ENCODE measurements at regions not wholly inside any gene's neighbourhood (a gene's known extent, or its start where the extent isn't known, plus 50 kb on each side); places are given as distances from the start of the nearest gene placed in this dataset.

DNA sequence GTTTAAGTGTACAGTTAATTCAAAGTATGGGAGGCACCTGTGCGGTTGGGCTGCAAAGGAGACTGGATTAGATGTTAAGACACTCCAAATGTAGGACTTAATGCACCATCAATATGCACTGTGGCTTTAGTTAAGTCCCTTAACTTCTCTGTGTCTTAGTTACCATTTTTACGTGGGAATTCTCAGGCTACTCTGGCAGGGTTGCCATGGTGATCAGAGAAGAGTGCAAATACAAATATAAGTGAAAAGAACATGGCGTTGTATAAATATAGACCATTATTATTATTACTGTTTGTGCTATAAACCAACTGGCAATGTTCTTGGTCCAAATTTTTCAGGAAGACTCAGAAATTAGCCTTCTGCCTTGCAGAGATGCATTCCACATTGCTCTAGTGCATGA is 595.6 kb downstream of the NPHP4 start:
- ATAC-seq (ENCODE audit: low FRiP score) (no peak), DNase-seq (ENCODE audit: low spot score) (no peak)
- TF ChIP-seq, protein P1, sequence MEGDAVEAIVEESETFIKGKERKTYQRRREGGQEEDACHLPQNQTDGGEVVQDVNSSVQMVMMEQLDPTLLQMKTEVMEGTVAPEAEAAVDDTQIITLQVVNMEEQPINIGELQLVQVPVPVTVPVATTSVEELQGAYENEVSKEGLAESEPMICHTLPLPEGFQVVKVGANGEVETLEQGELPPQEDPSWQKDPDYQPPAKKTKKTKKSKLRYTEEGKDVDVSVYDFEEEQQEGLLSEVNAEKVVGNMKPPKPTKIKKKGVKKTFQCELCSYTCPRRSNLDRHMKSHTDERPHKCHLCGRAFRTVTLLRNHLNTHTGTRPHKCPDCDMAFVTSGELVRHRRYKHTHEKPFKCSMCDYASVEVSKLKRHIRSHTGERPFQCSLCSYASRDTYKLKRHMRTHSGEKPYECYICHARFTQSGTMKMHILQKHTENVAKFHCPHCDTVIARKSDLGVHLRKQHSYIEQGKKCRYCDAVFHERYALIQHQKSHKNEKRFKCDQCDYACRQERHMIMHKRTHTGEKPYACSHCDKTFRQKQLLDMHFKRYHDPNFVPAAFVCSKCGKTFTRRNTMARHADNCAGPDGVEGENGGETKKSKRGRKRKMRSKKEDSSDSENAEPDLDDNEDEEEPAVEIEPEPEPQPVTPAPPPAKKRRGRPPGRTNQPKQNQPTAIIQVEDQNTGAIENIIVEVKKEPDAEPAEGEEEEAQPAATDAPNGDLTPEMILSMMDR (IDR thresholded peaks at IDR 0.05) = no peak

DNA sequence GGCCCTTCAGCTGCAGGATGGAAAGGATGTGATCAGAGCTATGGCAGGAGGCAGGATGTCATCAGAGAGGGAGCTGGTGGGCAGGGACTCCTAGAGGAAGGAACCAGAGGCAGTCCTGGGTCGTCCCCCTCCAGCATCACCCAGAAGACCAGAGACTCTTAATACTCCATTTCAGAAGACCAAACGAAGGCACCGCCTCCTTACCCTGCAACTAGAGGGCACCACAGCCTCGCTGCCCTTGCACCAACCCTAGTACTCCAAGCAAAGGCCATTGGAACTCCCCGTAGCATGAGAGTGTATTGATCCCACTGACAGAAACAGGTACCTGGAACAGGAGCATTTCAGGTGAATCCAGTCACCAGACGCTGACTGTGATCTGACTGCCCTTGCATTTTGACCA is 598.1 kb downstream of the NPHP4 start:
- no peak for ATAC-seq (ENCODE audit: low FRiP score)
- TF ChIP-seq, protein P1 (IDR thresholded peaks at IDR 0.05) = no peak
- DNase-seq (ENCODE audit: low spot score) = no peak

DNA sequence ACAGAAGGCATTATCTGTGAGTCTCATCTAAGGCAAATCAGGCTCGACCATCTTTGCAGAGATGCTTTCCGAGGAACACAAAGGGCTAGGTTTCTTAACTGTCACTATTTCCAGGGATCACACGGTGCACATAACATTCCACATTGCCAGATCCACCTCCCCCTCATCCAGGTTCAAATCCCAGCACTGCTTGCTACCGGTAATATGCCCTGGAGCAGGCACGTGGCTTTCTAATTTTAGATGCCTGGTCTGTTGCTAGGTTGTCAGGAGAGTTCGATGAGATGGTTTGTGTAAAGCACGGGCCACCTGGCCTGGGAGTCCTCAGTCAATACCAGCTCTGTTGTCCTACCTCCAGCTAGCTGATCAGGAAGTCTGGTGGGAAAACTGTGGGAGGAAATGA is 598.6 kb downstream of the NPHP4 start:
- ATAC-seq (ENCODE audit: low FRiP score) (no peak), DNase-seq (ENCODE audit: low spot score) (no peak)
- TF ChIP-seq, protein P1 (IDR thresholded peaks at IDR 0.05) = no peak

DNA sequence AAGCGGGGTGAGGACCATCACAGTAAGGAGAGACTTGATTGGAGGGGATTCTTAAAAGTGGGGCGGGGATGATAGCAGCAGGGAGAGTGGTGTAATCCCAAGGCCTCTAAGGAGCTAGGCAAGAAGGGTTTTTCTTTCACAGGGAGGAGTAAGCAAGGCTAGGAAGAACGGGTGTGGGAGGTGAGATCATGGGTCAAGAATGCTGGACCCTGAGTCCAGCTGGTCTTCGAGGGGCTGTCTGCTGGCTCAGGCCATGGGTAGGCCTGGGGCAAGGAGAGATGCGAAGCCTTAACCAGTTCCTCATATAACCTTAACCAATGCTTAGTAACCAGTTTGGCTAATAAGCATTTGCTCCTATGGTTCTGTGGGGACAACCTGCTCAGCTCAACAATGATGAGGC is 599.1 kb downstream of the NPHP4 start:
- ATAC-seq (ENCODE audit: low FRiP score) (no peak), DNase-seq (ENCODE audit: low spot score) (no peak)
- TF ChIP-seq, protein P1 (IDR thresholded peaks at IDR 0.05) = no peak

DNA sequence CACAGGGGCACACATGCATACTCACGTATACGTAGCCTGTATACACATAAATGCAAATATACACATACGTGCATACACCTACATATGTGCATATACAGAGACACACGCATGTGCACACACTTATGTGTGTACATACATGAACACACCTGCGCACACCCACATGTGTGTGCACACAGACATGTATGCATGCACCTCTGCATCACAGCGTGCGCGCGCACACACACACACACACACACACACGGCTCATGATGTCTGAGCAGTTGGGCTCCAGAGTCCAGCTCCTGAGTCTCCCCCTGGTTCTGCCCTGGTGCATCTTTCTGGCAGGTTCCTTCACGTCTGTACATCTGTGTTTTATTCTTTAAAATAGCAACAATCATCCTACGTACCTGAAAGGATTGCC is 600.5 kb downstream of the NPHP4 start:
- TF ChIP-seq, protein P1 (IDR thresholded peaks at IDR 0.05) = no peak
- ATAC-seq (ENCODE audit: low FRiP score) = no peak
- DNase-seq (ENCODE audit: low spot score) = no peak

DNA sequence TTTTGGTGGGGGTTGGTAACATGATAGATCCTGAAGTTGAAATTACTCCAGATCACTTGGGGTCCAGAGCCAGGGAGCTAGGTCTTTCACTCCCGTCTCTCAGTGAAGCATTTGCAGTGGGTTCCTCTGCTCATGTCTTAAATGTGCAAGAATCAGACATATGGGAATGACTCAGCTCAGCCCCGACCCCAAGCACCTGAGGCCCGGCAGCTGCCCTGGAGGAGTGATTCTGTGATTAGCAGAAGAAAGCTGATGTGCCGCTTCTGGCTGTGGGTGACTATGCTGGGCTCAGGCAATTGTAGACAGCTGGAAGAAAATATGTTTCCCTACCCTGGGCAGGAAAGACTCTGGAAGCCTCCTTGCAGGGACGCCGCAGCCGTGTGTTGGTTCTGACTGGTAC is 601.7 kb downstream of the NPHP4 start:
- TF ChIP-seq, protein P1 (IDR thresholded peaks at IDR 0.05) = no peak
- DNase-seq (ENCODE audit: low spot score) (no peak), ATAC-seq (ENCODE audit: low FRiP score) (no peak)

DNA sequence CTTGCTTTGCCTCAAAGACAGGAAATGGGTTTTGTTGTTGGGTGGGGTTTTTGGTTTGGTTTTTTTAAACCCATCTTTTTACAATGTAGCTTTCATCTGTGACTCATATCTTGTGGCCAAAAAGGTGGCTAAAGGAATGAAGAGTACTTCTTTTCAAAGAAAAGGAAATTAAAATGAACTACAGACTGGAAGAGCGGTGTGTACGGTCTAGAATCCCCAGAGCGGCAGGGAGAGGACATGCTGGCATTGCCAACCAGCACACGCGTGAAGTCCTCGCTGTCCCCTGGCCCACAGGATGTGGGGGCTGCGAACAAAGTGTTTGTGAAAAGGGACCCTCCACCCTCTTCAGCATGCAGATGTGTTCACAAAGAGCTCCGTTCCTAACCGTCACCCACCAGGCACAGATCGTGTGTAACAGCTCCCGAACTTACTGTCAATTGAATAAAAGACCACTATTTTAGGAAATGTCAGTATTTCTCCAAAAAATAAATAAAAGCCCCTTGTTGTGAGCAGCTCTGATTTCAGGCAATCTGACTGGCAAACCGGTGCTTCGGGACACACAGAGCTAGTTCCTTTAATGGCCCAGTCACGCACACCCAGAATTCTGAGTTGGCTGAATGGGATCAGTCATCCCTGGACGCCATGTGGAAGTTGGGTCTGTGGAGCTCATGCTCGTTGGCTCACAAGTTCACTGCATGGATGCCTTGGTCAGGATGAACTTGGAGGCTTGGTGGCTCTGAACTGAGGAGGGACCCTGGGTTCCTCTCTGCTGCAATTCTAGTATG is 602.9 kb downstream of the NPHP4 start:
- DNase-seq (ENCODE audit: low spot score) (no peak), ATAC-seq (ENCODE audit: low FRiP score) (no peak)
- TF ChIP-seq, protein P1 (IDR thresholded peaks at IDR 0.05) = no peak

Measured in omental fat pad (tissue), 3 donors.